GM18502 (cell line): ENCODE measurements at regions not wholly inside any gene's neighbourhood (a gene's known extent, or its start where the extent isn't known, plus 50 kb on each side); places are given as distances from the start of the nearest gene placed in this dataset.
A peak's percentile ranks its signal among the peaks of the same experiment; 100 is the strongest.

Source experiments
- ATAC-seq: cut with Tn5 transposase; IDR thresholded peaks from one replicate; pipeline ENCODE4 v1.9.1; 2021; ENCODE audit warnings: mild to moderate bottlenecking; ENCODE audit not compliant: unreplicated experiment, poor library complexity

GRCh38 chr5:60399507-60399906 is 300.5 kb downstream of the DEPDC1B start:
- ATAC-seq, result no peak

- ATAC-seq, result no peak
These were observed 304.1 kb downstream of the DEPDC1B start for GRCh38 chr5:60395712-60396329.

DNA sequence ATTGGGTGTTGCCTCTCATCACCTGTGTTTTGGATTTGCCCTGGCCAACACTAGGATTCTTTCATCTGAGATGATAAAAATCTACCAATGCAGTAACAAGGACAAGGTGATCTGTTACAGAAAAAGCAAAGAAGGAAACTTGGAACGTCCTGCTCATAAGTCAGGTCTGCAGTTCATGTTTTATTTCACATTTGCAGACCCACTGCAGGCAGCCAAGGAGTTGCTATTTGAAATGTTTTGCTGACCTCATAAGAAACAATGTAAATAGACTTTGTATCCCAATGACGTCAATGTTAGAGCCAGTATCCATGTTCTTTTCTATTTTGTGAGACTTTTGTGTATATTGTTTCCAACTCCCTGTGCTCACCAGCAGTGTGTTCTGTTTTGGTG is 312.9 kb downstream of the DEPDC1B start:
- no peak for ATAC-seq

- ATAC-seq, result no peak
These were observed 313.4 kb downstream of the DEPDC1B start for GRCh38 chr5:60386436-60387050.

DNA sequence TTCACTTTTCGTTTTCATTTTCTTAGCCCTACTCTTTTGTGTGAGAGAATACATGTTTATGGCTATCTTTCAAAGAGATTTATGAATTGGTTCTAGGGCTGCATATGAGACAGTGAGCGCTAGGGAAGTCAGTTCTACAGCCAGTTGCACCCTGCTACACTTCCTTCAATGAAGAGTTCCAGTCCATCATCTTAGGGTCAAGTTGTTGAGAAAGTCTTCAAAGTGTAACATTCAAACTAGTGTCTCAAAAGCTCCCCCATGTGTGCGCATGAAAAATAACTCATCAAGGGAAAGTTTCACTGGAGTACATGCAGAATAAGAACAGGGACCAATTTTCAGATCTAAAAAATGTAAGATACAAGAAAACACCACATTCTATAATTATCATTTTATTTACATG is 317.2 kb downstream of the DEPDC1B start:
- ATAC-seq, result peak; percentile 58

DNA sequence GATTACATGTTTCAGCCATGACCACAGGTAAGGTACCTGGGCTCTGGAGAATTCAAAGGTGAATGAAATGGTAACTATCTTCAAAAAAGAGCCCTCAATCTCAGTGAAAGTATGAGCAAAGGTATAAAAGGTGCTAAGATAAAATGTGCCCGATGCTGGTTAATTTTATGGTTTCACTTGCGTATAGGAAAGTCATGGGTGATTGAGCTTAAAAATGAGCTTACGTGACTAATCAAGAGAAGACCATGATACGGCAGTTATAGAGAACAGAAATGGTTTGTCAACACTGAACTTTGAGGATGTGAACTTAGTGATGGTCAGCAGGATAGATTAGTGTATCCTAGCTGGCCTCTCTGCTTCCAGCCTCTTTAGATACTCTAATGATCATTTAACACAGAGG is 320.1 kb downstream of the DEPDC1B start:
- no peak for ATAC-seq

- no peak for ATAC-seq
These were observed 322.1 kb downstream of the DEPDC1B start for GRCh38 chr5:60377826-60378225.

- ATAC-seq, result no peak
These were observed 323.1 kb downstream of the DEPDC1B start for GRCh38 chr5:60376860-60377259.

DNA sequence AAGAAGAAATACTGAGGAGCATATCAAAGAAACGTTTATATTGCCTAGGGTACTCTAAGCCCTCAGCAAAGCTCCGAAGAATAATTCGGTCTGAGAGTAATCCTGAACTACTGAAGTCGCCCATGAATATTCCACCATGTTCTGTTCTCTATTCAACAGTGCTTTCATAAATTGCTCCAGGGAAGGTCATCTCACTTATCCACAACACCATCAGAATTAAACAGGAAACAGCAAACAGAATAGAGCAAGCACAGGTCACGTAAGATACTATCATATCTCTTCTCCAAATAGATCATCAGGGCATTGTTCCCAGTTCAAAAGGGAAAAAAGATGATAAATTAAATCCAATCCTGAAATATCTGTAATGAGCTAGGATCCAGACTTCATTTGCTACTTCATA is 325.6 kb downstream of the DEPDC1B start:
- ATAC-seq, result no peak

DNA sequence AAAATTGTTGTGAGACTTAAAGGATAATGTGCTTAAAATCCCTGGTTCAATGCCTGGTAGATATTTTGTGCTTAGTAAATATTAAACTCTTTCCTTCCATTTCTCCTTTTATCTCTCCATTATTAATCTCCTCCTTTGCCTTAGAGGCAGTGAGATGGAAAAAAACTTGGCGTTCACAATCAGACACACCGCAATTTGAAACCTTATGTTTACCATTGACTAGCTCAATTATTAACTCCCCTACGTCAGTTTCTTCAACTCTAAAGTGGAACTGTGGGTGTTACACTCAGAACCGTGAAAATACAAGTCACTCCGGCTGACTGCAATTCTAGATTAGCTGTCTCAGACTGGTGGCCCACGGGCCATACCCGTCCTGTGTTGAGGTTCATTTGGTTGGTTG is 327.2 kb downstream of the DEPDC1B start:
- no peak for ATAC-seq

GRCh38 chr5:60371065-60371464 is 328.9 kb downstream of the DEPDC1B start:
- ATAC-seq, result no peak

DNA sequence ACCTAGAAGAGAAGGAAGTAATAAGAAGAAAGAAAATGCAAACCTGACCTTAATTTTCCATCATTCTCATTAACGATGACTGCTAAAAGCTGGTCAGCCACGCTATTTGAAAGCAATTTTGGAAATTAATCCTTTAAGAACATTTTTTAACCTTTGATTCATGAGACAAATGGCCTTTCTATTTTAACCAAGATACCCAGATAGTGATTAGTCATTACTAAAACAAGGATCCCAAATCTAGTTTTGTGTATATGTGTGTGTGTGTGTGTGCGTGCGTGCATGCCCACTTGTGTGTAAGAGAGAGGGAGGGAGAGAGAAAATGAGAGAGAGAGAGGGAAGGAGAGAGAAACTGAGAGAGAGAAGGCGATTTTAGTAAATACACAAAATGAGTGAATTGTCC is 329.5 kb downstream of the DEPDC1B start:
- ATAC-seq, result no peak

DNA sequence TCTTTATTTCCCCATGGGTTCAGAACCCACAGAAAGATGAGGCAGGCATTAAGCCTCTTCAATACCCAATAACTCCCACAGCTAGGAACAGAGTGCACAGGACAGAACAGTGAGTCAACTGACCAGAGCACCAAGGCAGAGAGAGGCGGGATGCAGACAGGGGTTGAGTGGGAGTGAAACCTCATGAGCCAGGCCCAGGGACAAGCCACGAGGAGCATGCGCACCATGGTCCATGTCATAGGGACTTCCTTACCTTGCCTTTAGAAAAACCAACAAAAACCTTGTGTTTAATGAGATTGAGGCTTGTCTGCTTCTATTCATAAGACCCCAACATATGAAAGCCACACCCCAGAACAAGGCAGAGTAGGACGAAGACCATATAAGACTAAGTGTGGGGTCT is 330.6 kb downstream of the DEPDC1B start:
- no peak for ATAC-seq

DNA sequence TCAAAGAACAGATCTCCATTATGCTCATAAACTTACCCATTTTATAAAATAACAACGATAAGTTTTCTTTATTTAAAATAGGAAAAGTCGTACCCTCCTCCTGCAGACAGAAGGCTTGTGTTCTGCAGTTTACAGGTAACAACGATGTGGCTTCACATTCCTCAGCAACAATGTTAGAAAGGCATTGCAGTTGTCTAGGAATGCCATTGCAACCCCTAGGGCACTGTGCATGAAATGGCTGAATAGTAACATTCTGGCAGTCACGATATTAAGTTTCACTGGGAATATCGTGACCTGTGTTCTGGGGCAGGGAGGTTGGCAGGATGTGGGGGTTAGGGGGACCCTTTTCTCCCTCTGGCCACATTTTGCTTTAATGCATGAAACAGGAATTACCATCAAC is 331.9 kb downstream of the DEPDC1B start:
- ATAC-seq, result no peak

DNA sequence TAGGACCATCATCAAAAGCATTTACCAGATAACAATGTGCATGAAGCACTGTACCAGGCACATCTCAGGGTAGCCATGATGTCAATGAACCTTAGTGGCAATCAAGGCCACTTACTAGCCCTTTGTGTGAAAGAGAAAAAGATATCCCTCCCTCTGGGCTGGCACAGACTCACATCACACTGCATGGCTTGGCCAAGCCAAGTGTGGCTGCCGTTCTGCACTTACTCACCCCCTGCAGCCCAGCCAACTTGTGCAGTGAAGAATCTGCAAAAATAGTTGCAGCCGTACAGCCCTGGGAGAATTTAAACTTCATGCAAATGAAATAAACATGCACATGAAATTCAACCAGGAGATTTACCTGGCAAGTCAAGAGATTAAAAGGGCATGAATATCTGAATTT is 333.5 kb downstream of the DEPDC1B start:
- no peak for ATAC-seq

DNA sequence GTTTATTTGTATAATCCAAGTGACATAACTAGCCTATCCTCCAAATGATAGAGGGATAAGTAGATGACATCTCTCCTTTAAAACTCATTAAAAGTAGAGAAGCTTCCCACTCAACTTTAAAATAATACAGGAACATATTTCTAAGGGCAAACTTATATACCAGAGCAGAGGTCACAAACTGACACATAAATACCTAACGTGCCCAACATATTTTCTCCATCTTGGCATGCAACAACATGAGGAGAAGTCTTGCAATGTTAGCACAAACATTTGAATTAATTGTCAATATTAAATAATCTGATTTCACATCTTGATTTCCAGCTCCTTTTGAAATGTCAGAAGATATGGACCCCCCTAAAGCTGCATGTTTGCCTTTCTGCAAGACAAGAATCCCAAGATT is 335.0 kb downstream of the DEPDC1B start:
- no peak for ATAC-seq

- ATAC-seq, result no peak
These were observed 337.8 kb downstream of the DEPDC1B start for GRCh38 chr5:60362158-60362557.

- no peak for ATAC-seq
These were observed 339.6 kb downstream of the DEPDC1B start for GRCh38 chr5:60360355-60360754.

- ATAC-seq, result no peak
These were observed 342.7 kb downstream of the DEPDC1B start for GRCh38 chr5:60357302-60357701.

GRCh38 chr5:60356745-60357144 is 343.2 kb downstream of the DEPDC1B start:
- ATAC-seq, result no peak

DNA sequence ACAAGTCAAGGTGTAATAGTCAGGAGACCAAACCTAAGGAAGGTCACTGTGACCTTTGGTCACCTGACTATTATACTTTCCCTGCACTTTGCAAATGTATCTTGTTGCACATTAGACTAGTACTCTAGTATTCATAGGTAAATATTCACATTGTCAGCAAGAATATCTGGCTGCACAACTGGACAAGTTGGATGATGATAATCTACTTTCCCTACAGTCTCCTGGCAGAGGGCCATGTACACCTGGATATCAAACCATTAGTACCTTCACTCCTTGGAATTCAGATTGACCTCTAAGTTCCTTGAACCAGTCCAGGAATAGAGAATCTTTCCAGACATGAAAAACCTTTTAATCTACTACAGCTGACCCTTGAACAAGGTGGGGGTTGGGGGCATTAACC is 344.8 kb downstream of the DEPDC1B start:
- no peak for ATAC-seq

- no peak for ATAC-seq
These were observed 345.7 kb downstream of the DEPDC1B start for GRCh38 chr5:60354311-60354710.
